GM12878 (cell line): ENCODE measurements at regions not wholly inside any gene's neighbourhood (a gene's known extent, or its start where the extent isn't known, plus 50 kb on each side); places are given as distances from the start of the nearest gene placed in this dataset.

Source experiments
- ATAC-seq: fragments of 200-7000 bp; cut with Tn5 transposase; 3 replicates; pipeline ENCODE4 v1.9.1; 2020; ENCODE audit warnings: mild to moderate bottlenecking, moderate library complexity
- BruUV-seq: library from RNA; stranded (reverse); fragments of 400-500 nt; replicated peaks from 2 replicates; lab custom pipeline; 2021; lab: Mats Ljungman, UMichigan
- CTCF ChIA-PET: fragments of 300-600 bp; sonication (Branson Sonifier 250); formaldehyde crosslinking; extraction: SDS; loops from one replicate; lab custom pipeline; 2021; ENCODE audit warnings: inconsistent platforms; lab: Yijun Ruan, JAX
- POLR2A ChIA-PET: fragments of 350-600 bp; formaldehyde crosslinking; extraction: SDS; loops from one replicate; lab custom pipeline; 2021; ENCODE audit warnings: inconsistent platforms; lab: Charles Lee
- RAD21 ChIA-PET: fragments of 300-600 bp; sonication (Branson Sonifier 250); formaldehyde crosslinking; loops from one replicate; lab custom pipeline; 2023; ENCODE audit warnings: antibody characterized with exemption; ENCODE audit not compliant: unreplicated experiment; lab: Charles Lee
- SMC1A ChIA-PET: fragments of 300-600 bp; sonication (Branson Sonifier 250); formaldehyde crosslinking; loops from one replicate; lab custom pipeline; 2023; ENCODE audit not compliant: unreplicated experiment, uncharacterized antibody; lab: Charles Lee
- DNase-seq: peaks from one replicate; pipeline ENCODE4 v3.0.0-alpha.2; 2011; ENCODE audit warnings: low read depth, low spot score
- FAIRE-seq: peaks from 3 replicates; lab custom pipeline; 2011; peaks lifted over from hg19 to GRCh38; lab: Jason Lieb, UNC
- H2AFZ ChIP-seq: 2 replicates; pipeline ENCODE4 v1.6.0; 2011; ENCODE audit warnings: low read depth, low read length, control low read depth; ENCODE audit not compliant: control insufficient read depth
- H3K27ac ChIP-seq: 2 replicates; pipeline ENCODE4 v1.5.1; 2011; ENCODE audit warnings: control low read depth; ENCODE audit not compliant: control insufficient read depth, insufficient read depth
- H3K27me3 ChIP-seq, 2 experiments: replicated peaks in 1 of 2; 2 replicates each; pipeline versions ENCODE4 v1.6.0 to v1.6.1; 2011; ENCODE audit warnings: low read length in 1 of 2; ENCODE audit not compliant: control insufficient read depth in 2 of 2, insufficient read depth in 2 of 2
- H3K36me3 ChIP-seq, 2 experiments: 2 replicates each; pipeline ENCODE4 v1.5.1; 2011; ENCODE audit warnings: low read length in 1 of 2; ENCODE audit not compliant: control insufficient read depth in 2 of 2, insufficient read depth in 2 of 2
- H3K4me1 ChIP-seq: 2 replicates; pipeline ENCODE4 v1.6.1; 2011; ENCODE audit warnings: mild to moderate bottlenecking, low read length, moderate library complexity, mixed read lengths; ENCODE audit not compliant: control insufficient read depth, insufficient read depth
- H3K4me2 ChIP-seq: 2 replicates; pipeline ENCODE4 v1.6.0; 2011; ENCODE audit warnings: control low read depth; ENCODE audit not compliant: control insufficient read depth, insufficient read depth
- H3K4me3 ChIP-seq: fragments of 200-600 bp; sonication (generic); 2 replicates; pipeline ENCODE4 v1.5.1; 2016
- H3K79me2 ChIP-seq: 2 replicates; pipeline ENCODE4 v1.6.0; 2011; ENCODE audit warnings: low read length; ENCODE audit not compliant: control insufficient read depth, insufficient read depth
- H3K9ac ChIP-seq: 2 replicates; pipeline ENCODE4 v1.8.0; 2011; ENCODE audit warnings: low read length, control low read depth, mixed read lengths; ENCODE audit not compliant: control insufficient read depth, insufficient read depth
- H3K9me3 ChIP-seq: replicated peaks from 3 replicates; pipeline ENCODE4 v1.5.1; 2011; ENCODE audit warnings: mild to moderate bottlenecking, low read length; ENCODE audit not compliant: control insufficient read depth, insufficient read depth
- H4K20me1 ChIP-seq: 2 replicates; pipeline ENCODE4 v1.6.0; 2011; ENCODE audit not compliant: control insufficient read depth, insufficient read depth
- ATF3 ChIP-seq: IDR thresholded peaks from 2 replicates; pipeline ENCODE4 v1.6.1; 2011; ENCODE audit warnings: low read depth, mild to moderate bottlenecking, low read length, moderate library complexity, borderline replicate concordance; ENCODE audit errors: extremely low read depth
- BCLAF1 ChIP-seq: fragments of 450-650 bp; IDR thresholded peaks from 2 replicates; pipeline ENCODE4 v1.6.1; 2017; ENCODE audit warnings: antibody characterized with exemption, mild to moderate bottlenecking, moderate library complexity
- CEBPB ChIP-seq, 2 experiments: fragments of 150-350 bp in 1 of 2; IDR thresholded peaks; 2 replicates each; pipeline ENCODE4 v1.6.1; 2012 to 2014; ENCODE audit warnings: low read depth in 2 of 2, low read length in 2 of 2, borderline replicate concordance in 1 of 2, inconsistent platforms in 1 of 2
- E4F1 ChIP-seq: fragments of 450-650 bp; IDR thresholded peaks from 2 replicates; pipeline ENCODE4 v1.6.1; 2018; ENCODE audit warnings: borderline replicate concordance, mild to moderate bottlenecking; ENCODE audit not compliant: partially characterized antibody
- EZH2 ChIP-seq: IDR thresholded peaks from 2 replicates; pipeline ENCODE4 v1.6.1; 2012; ENCODE audit warnings: low read depth, mild to moderate bottlenecking, control low read depth, inconsistent platforms, low read length, borderline replicate concordance; ENCODE audit not compliant: control insufficient read depth
- JUNB ChIP-seq: IDR thresholded peaks from 2 replicates; pipeline ENCODE4 v1.6.1; 2016; ENCODE audit warnings: antibody characterized with exemption, mild to moderate bottlenecking
- MAX ChIP-seq: IDR thresholded peaks from 2 replicates; pipeline ENCODE4 v1.6.1; 2012; ENCODE audit warnings: low read depth, low read length, improper control_type of control experiment
- MEF2A ChIP-seq: IDR thresholded peaks from 2 replicates; pipeline ENCODE4 v1.6.1; 2011; ENCODE audit warnings: low read depth, mild to moderate bottlenecking, low read length, moderate library complexity; ENCODE audit not compliant: insufficient read depth
- MXI1 ChIP-seq: fragments of 150-350 bp; IDR thresholded peaks from 2 replicates; pipeline ENCODE4 v1.6.1; 2011; ENCODE audit warnings: low read depth, mild to moderate bottlenecking, inconsistent platforms, low read length, improper control_type of control experiment
- NR2C1 ChIP-seq: fragments of 450-650 bp; IDR thresholded peaks from 2 replicates; pipeline ENCODE4 v1.6.1; 2017; ENCODE audit warnings: antibody characterized with exemption, mild to moderate bottlenecking, moderate library complexity
- NRF1 ChIP-seq: conservative IDR thresholded peaks from 2 replicates; pipeline ENCODE4 v1.6.1; 2011; ENCODE audit warnings: mild to moderate bottlenecking, low read depth, low read length, improper control_type of control experiment
- SP1 ChIP-seq: IDR thresholded peaks from one replicate; pipeline ENCODE4 v1.6.1; 2011; ENCODE audit warnings: low read depth, low read length
- USF2 ChIP-seq: IDR thresholded peaks from 2 replicates; pipeline ENCODE4 v1.6.1; 2011; ENCODE audit warnings: low read depth, low read length, improper control_type of control experiment, borderline replicate concordance
- ZNF24 ChIP-seq: fragments of 450-650 bp; IDR thresholded peaks from 2 replicates; pipeline ENCODE4 v1.6.1; 2017; ENCODE audit warnings: antibody characterized with exemption, mild to moderate bottlenecking
- WGBS: methylation state at CpG from one replicate; pipeline ENCODE4 v1.1.6; 2016; ENCODE audit warnings: low lambda C conversion rate; ENCODE audit not compliant: insufficient replicate concordance, insufficient coverage; ENCODE audit errors: missing lambda C conversion rate; 5-methylcytosine and 5-hydroxymethylcytosine counted together
- in situ Hi-C: fragments of 300-500 bp; cut with MboI; formaldehyde crosslinking; loops from 9 replicates; pipeline ENCODE4 v1.14.3; 2018; ENCODE audit warnings: mixed read lengths
- intact Hi-C: fragments of 100-400 bp; cut with micrococcal nuclease; formaldehyde crosslinking; loops from one replicate; pipeline ENCODE4 v1.14.2; 2022; ENCODE audit not compliant: unreplicated experiment
- TF ChIP-seq, protein P1 (sequence below), 3 experiments: IDR thresholded peaks in 2 of 3; conservative IDR thresholded peaks in 1 of 3; 2 replicates each; pipeline ENCODE4 v1.5.1; 2011; ENCODE audit warnings: low read depth in 3 of 3, low read length in 3 of 3, mild to moderate bottlenecking in 3 of 3, control low read depth in 2 of 3, moderate library complexity in 2 of 3, inconsistent platforms in 1 of 3, mixed read lengths in 1 of 3; ENCODE audit not compliant: control insufficient read depth in 2 of 3, insufficient read depth in 1 of 3; ENCODE audit errors: extremely low read depth in 1 of 3

GRCh38 chr2:150142561-150142960 is 344.9 kb downstream of the RND3 start:
- no peak overlapping the region for H3K9ac ChIP-seq
- H3K27ac ChIP-seq: no peak overlapping the region
- CTCF ChIA-PET: interaction anchor here (1.4 kb wide), 1 partner anchor 9 kb away, joined by 3 read pairs; no protein-coding TSS in a partner anchor
- ATAC-seq (no peak), FAIRE-seq (no peak), DNase-seq (no peak)
- WGBS: 96% methylated on average over 1 of the region's 1 CpG
- POLR2A ChIA-PET: no interaction called here
- no peak overlapping the region for H3K4me3 ChIP-seq
- no peaks in the 10 kb centered on the region for H3K79me2 ChIP-seq
- RAD21 ChIA-PET: interaction anchor here (0.8 kb wide), 1 partner anchor 110 kb away, joined by 3 read pairs; no protein-coding TSS in a partner anchor
- intact Hi-C loops (no loop called here), in situ Hi-C loops (no loop called here)
- H3K4me2 ChIP-seq: no peak overlapping the region
- H4K20me1 ChIP-seq: no peaks in the 10 kb centered on the region
- H3K27me3 ChIP-seq: no peaks in the 10 kb centered on the region
- H3K9me3 ChIP-seq: no peaks in the 10 kb centered on the region; the same call in 2 of the 3 replicates
- no peaks in the 10 kb centered on the region for H3K4me1 ChIP-seq
- no peaks in the 10 kb centered on the region for H3K36me3 ChIP-seq
- no TSS peak for BruUV-seq
- H2AFZ ChIP-seq: no peak overlapping the region
- SMC1A ChIA-PET: interaction anchor here (1.0 to 1.2 kb wide), 3 partner anchors 12 to 45 kb away, joined by 3 to 4 read pairs (median 3); no protein-coding TSS in a partner anchor
- TF ChIP-seq ZNF24: no peak
- TF ChIP-seq NRF1: no peak
- no peak for TF ChIP-seq MEF2A
- no peak for TF ChIP-seq ATF3
- TF ChIP-seq MXI1: no peak
- TF ChIP-seq, protein P1, sequence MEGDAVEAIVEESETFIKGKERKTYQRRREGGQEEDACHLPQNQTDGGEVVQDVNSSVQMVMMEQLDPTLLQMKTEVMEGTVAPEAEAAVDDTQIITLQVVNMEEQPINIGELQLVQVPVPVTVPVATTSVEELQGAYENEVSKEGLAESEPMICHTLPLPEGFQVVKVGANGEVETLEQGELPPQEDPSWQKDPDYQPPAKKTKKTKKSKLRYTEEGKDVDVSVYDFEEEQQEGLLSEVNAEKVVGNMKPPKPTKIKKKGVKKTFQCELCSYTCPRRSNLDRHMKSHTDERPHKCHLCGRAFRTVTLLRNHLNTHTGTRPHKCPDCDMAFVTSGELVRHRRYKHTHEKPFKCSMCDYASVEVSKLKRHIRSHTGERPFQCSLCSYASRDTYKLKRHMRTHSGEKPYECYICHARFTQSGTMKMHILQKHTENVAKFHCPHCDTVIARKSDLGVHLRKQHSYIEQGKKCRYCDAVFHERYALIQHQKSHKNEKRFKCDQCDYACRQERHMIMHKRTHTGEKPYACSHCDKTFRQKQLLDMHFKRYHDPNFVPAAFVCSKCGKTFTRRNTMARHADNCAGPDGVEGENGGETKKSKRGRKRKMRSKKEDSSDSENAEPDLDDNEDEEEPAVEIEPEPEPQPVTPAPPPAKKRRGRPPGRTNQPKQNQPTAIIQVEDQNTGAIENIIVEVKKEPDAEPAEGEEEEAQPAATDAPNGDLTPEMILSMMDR (IDR thresholded peaks at IDR 0.05 in 2 of 3, conservative IDR thresholded peaks at IDR 0.05 in 1 of 3; ENCODE audit: control insufficient read depth in 2 of 3, extremely low read depth in 1 of 3, insufficient read depth in 1 of 3, low read depth in 3 of 3, low read length in 3 of 3): no peak
- no peak for TF ChIP-seq EZH2
- no peak for TF ChIP-seq JUNB
- no peak for TF ChIP-seq MAX
- no peak for TF ChIP-seq USF2
- TF ChIP-seq CEBPB (IDR thresholded peaks at IDR 0.05; ENCODE audit: borderline replicate concordance in 1 of 2, low read depth in 2 of 2, low read length in 2 of 2): no peak
- TF ChIP-seq NR2C1: no peak
- no peak for TF ChIP-seq BCLAF1
- TF ChIP-seq E4F1: no peak
- no peak for TF ChIP-seq SP1
